IMR-90 (cell line): ENCODE measurements at regions not wholly inside any gene's neighbourhood (a gene's known extent, or its start where the extent isn't known, plus 50 kb on each side); places are given as distances from the start of the nearest gene placed in this dataset.

Experiments
- ATAC-seq: fragments of 200-7000 bp; cut with Tn5 transposase; 2 replicates; pipeline ENCODE4 v1.9.1; 2020; ENCODE audit warnings: low read depth, mild to moderate bottlenecking, moderate library complexity
- BruUV-seq: library from RNA; stranded (reverse); fragments of 400-500 nt; replicated peaks from 2 replicates; lab custom pipeline; 2021; lab: Mats Ljungman, UMichigan
- CTCF ChIA-PET: fragments of 300-600 bp; formaldehyde crosslinking; extraction: SDS; loops from one replicate; lab custom pipeline; 2021; ENCODE audit warnings: antibody characterized with exemption; lab: Yijun Ruan, JAX
- POLR2A ChIA-PET: fragments of 300-600 bp; sonication (Branson Sonifier 250); formaldehyde crosslinking; loops from one replicate; lab custom pipeline; 2022; ENCODE audit warnings: antibody characterized with exemption; ENCODE audit not compliant: unreplicated experiment; lab: Charles Lee
- DNase-seq: peaks from one replicate; pipeline ENCODE4 v3.0.0; 2013
- H2AFZ ChIP-seq: replicated peaks from 2 replicates; pipeline ENCODE3; 2013; ENCODE audit warnings: low read length, mild to moderate bottlenecking; ENCODE audit not compliant: poor library complexity
- H2AK5ac ChIP-seq: 2 replicates; pipeline ENCODE4 v1.6.1; 2013; ENCODE audit warnings: low read depth, low read length, inconsistent platforms
- H2AK9ac ChIP-seq: replicated peaks from 2 replicates; pipeline ENCODE3; 2013; ENCODE audit warnings: mild to moderate bottlenecking, low read depth, low read length, moderate library complexity; ENCODE audit not compliant: poor library complexity
- H2BK120ac ChIP-seq: 2 replicates; pipeline ENCODE4 v1.6.1; 2013; ENCODE audit warnings: low read depth, low read length, inconsistent platforms
- H2BK15ac ChIP-seq: 3 replicates; pipeline ENCODE4 v1.6.1; 2013; ENCODE audit warnings: low read depth, low read length, inconsistent platforms
- H2BK20ac ChIP-seq: 2 replicates; pipeline ENCODE4 v1.6.1; 2013; ENCODE audit warnings: low read depth, mild to moderate bottlenecking, inconsistent platforms, low read length, moderate library complexity
- H2BK5ac ChIP-seq: 2 replicates; pipeline ENCODE4 v1.6.1; 2013; ENCODE audit warnings: mild to moderate bottlenecking, low read depth, low read length, inconsistent platforms; ENCODE audit not compliant: poor library complexity, severe bottlenecking
- H3K14ac ChIP-seq: replicated peaks from 2 replicates; pipeline ENCODE4 v1.6.1; 2013; ENCODE audit warnings: low read depth, low read length, inconsistent platforms
- H3K18ac ChIP-seq: 2 replicates; pipeline ENCODE4 v1.6.1; 2013; ENCODE audit warnings: low read depth, low read length, control low read depth
- H3K23ac ChIP-seq: 2 replicates; pipeline ENCODE4 v1.6.1; 2013; ENCODE audit warnings: low read depth, low read length, inconsistent platforms
- H3K27ac ChIP-seq: 2 replicates; pipeline ENCODE4 v1.5.1; 2013; ENCODE audit warnings: mild to moderate bottlenecking, control low read depth, low read length; ENCODE audit not compliant: insufficient read depth
- H3K27me3 ChIP-seq: 2 replicates; pipeline ENCODE4 v1.6.1; 2013; ENCODE audit warnings: low read length; ENCODE audit not compliant: control insufficient read depth, insufficient read depth
- H3K36me3 ChIP-seq: 2 replicates; pipeline ENCODE4 v1.6.1; 2013; ENCODE audit warnings: low read length, mixed read lengths; ENCODE audit not compliant: control insufficient read depth, insufficient read depth
- H3K4ac ChIP-seq: 2 replicates; pipeline ENCODE4 v1.6.1; 2013; ENCODE audit warnings: low read depth, low read length, inconsistent platforms
- H3K4me1 ChIP-seq: 2 replicates; pipeline ENCODE4 v1.6.1; 2013; ENCODE audit warnings: low read length, mixed read lengths; ENCODE audit not compliant: control insufficient read depth, insufficient read depth
- H3K4me2 ChIP-seq: 2 replicates; pipeline ENCODE4 v1.6.1; 2013; ENCODE audit warnings: low read depth, mild to moderate bottlenecking, control low read depth, low read length, moderate library complexity
- H3K4me3 ChIP-seq: 2 replicates; pipeline ENCODE4 v1.5.1; 2013; ENCODE audit warnings: low read depth, mild to moderate bottlenecking, control low read depth, low read length, moderate library complexity; ENCODE audit not compliant: insufficient read depth
- H3K56ac ChIP-seq: 2 replicates; pipeline ENCODE4 v1.6.1; 2013; ENCODE audit warnings: low read length, inconsistent platforms; ENCODE audit not compliant: insufficient read depth; ENCODE audit errors: extremely low read depth
- H3K79me1 ChIP-seq, 2 experiments: 2 replicates each; pipeline ENCODE4 v1.6.1; 2013; ENCODE audit warnings: low read length in 2 of 2, inconsistent platforms in 1 of 2, low read depth in 1 of 2
- H3K9ac ChIP-seq: 2 replicates; pipeline ENCODE4 v1.6.1; 2013; ENCODE audit warnings: low read depth, low read length, control low read depth
- H3K9me1 ChIP-seq: 2 replicates; pipeline ENCODE4 v1.6.1; 2013; ENCODE audit warnings: low read length, inconsistent platforms; ENCODE audit not compliant: insufficient read depth
- H3K9me3 ChIP-seq: 2 replicates; pipeline ENCODE4 v1.6.1; 2013; ENCODE audit warnings: low read length; ENCODE audit not compliant: control insufficient read depth, insufficient read depth
- H4K20me1 ChIP-seq: 2 replicates; pipeline ENCODE4 v1.6.1; 2013; ENCODE audit warnings: low read length, inconsistent platforms; ENCODE audit not compliant: insufficient read depth
- H4K5ac ChIP-seq: 2 replicates; pipeline ENCODE4 v1.6.1; 2013; ENCODE audit warnings: mild to moderate bottlenecking, low read depth, low read length, control low read depth
- H4K8ac ChIP-seq, 2 experiments: 2 replicates each; pipeline ENCODE4 v1.6.1; 2013; ENCODE audit warnings: low read depth in 2 of 2, low read length in 2 of 2, control low read depth in 1 of 2, inconsistent platforms in 1 of 2
- H4K91ac ChIP-seq: 2 replicates; pipeline ENCODE4 v1.6.1; 2013; ENCODE audit warnings: low read depth, low read length, inconsistent platforms; ENCODE audit not compliant: insufficient read depth
- BHLHE40 ChIP-seq: fragments of 150-350 bp; IDR thresholded peaks from 2 replicates; pipeline ENCODE4 v1.6.1; 2016; ENCODE audit warnings: mild to moderate bottlenecking, low read depth, low read length
- CEBPB ChIP-seq: IDR thresholded peaks from 2 replicates; pipeline ENCODE4 v1.6.1; 2012; ENCODE audit warnings: low read depth, low read length, improper control_type of control experiment
- CHD1 ChIP-seq: IDR thresholded peaks from 2 replicates; pipeline ENCODE4 v1.6.1; 2012; ENCODE audit warnings: low read depth, low read length, improper control_type of control experiment
- FOS ChIP-seq: fragments of 150-350 bp; IDR thresholded peaks from 2 replicates; pipeline ENCODE4 v1.6.1; 2016; ENCODE audit warnings: low read depth, low read length
- MAFK ChIP-seq: IDR thresholded peaks from 2 replicates; pipeline ENCODE4 v1.6.1; 2012; ENCODE audit warnings: low read depth, low read length, improper control_type of control experiment
- MAZ ChIP-seq: IDR thresholded peaks from 2 replicates; pipeline ENCODE4 v1.6.1; 2012; ENCODE audit warnings: low read depth, mild to moderate bottlenecking, low read length, improper control_type of control experiment, moderate library complexity, borderline replicate concordance
- MXI1 ChIP-seq: IDR thresholded peaks from 2 replicates; pipeline ENCODE4 v1.6.1; 2012; ENCODE audit warnings: low read depth, mild to moderate bottlenecking, low read length, moderate library complexity, borderline replicate concordance
- NFE2L2 ChIP-seq: fragments of 150-350 bp; IDR thresholded peaks from 2 replicates; pipeline ENCODE4 v1.6.1; 2016; ENCODE audit warnings: low read depth, mild to moderate bottlenecking, low read length
- POLR2A ChIP-seq: IDR thresholded peaks from 2 replicates; pipeline ENCODE4 v1.6.1; 2012; ENCODE audit warnings: mild to moderate bottlenecking, low read depth, low read length
- RAD21 ChIP-seq: IDR thresholded peaks from 2 replicates; pipeline ENCODE4 v1.6.1; 2012; ENCODE audit warnings: low read length, improper control_type of control experiment
- RCOR1 ChIP-seq: IDR thresholded peaks from 2 replicates; pipeline ENCODE4 v1.6.1; 2012; ENCODE audit warnings: mild to moderate bottlenecking, low read length, improper control_type of control experiment; ENCODE audit not compliant: insufficient replicate concordance
- RFX5 ChIP-seq: IDR thresholded peaks from 2 replicates; pipeline ENCODE4 v1.8.0; 2012; ENCODE audit warnings: low read depth, mild to moderate bottlenecking, low read length, moderate library complexity
- SMC3 ChIP-seq: fragments of 150-350 bp; IDR thresholded peaks from 2 replicates; pipeline ENCODE4 v1.6.1; 2016; ENCODE audit warnings: low read depth, mild to moderate bottlenecking, antibody characterized with exemption, low read length, moderate library complexity
- WGBS, 2 experiments: methylation state at CpG; one replicate each; pipeline versions ENCODE4 v1.1.5 to v1.1.7; 2013; ENCODE audit warnings: missing lambda C conversion rate in 2 of 2; ENCODE audit not compliant: insufficient read length in 1 of 2; ENCODE audit errors: extremely low coverage in 2 of 2; 5-methylcytosine and 5-hydroxymethylcytosine counted together
- dilution Hi-C: fragments of 300-500 bp; cut with HindIII; formaldehyde crosslinking; loops from one replicate; pipeline ENCODE4 v1.14.3; 2018; ENCODE audit warnings: low sequenced_read_pairs; ENCODE audit not compliant: unreplicated experiment
- in situ Hi-C: fragments of 300-500 bp; cut with MboI; formaldehyde crosslinking; loops from 3 replicates; pipeline ENCODE4 v1.14.3; 2019; ENCODE audit warnings: low sequenced_read_pairs, inconsistent platforms, mixed read lengths
- intact Hi-C: fragments of 100-400 bp; cut with micrococcal nuclease; formaldehyde crosslinking; loops from 2 replicates; pipeline ENCODE4 v1.10.0; 2022
- TF ChIP-seq, protein P1 (sequence below): conservative IDR thresholded peaks from 2 replicates; pipeline ENCODE4 v1.5.1; 2012; ENCODE audit warnings: mild to moderate bottlenecking, low read depth, low read length, improper control_type of control experiment
- TF ChIP-seq, protein P2 (sequence below): fragments of 150-350 bp; IDR thresholded peaks from 2 replicates; pipeline ENCODE4 v1.6.1; 2016; ENCODE audit warnings: low read depth, mild to moderate bottlenecking, low read length, moderate library complexity, borderline replicate concordance
- TF ChIP-seq, protein P3 (sequence below): fragments of 150-350 bp; IDR thresholded peaks from 2 replicates; pipeline ENCODE4 v1.6.1; 2017; ENCODE audit warnings: mild to moderate bottlenecking, antibody characterized with exemption, low read length, low read depth

DNA sequence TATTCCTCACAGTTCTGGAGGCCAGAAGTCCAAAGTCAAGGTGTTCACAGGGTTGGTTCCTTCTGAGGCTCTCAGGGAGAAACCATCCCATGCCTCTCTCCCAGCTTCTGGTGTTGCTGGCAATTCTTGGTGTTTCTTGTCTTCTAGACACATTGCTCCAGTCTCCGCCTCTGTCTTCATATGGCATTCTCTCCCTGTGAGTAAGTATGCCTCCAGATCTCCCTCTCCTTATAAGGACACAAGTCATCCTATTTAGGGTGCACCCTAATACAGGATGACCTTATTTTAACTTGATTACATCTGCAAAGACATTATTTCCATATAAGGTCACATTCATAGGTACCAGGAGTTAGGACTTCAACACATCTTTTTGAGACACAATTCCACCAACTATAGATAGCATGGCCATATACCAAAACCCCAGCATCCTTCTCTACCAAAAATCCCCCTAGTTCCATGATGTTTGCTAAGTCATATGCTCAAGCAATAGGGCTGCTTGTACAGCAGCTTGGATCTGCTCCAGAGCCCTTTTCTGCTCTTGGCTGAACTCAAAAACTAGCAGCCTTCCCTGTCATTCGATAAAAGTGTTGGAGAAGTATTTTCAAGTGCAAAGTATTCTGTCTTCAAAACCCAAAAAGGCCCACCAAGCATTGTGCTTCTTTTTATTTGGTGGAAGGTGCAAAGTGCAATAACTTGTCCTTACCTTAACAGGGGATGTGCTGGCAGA, 79.2 kb upstream of the CMKLR1 start:
- Histone ChIP-seq H4K91ac (no peak overlapping the region), H4K20me1 (no peaks in the 10 kb centered on the region), H3K4me1 (no peaks in the 10 kb centered on the region), H3K4me3 (no peak overlapping the region), H2AK5ac (no peak overlapping the region), H2AK9ac (no peak overlapping the region), H3K18ac (no peak overlapping the region), H3K36me3 (no peaks in the 10 kb centered on the region), H3K27ac (no peak overlapping the region), H4K8ac (no peak overlapping the region), H3K4me2 (no peak overlapping the region), H3K9me3 (no peaks in the 10 kb centered on the region), H3K14ac (no peak overlapping the region), H3K9ac (no peak overlapping the region), H2BK5ac (no peak overlapping the region), H2BK15ac (no peak overlapping the region), H2BK120ac (no peak overlapping the region), H3K23ac (no peak overlapping the region), H3K79me1 (no peaks in the 10 kb centered on the region), H2AFZ (no peak overlapping the region), H3K27me3 (no peaks in the 10 kb centered on the region), H2BK20ac (no peak overlapping the region), H3K4ac (no peak overlapping the region), H3K56ac (no peak overlapping the region), H3K9me1 (no peaks in the 10 kb centered on the region), H4K5ac (no peak overlapping the region)
- no TSS peak for BruUV-seq
- TF ChIP-seq NFE2L2 = no peak
- no peak for TF ChIP-seq SMC3
- TF ChIP-seq CEBPB = no peak
- TF ChIP-seq RAD21 = no peak
- TF ChIP-seq, protein P1, sequence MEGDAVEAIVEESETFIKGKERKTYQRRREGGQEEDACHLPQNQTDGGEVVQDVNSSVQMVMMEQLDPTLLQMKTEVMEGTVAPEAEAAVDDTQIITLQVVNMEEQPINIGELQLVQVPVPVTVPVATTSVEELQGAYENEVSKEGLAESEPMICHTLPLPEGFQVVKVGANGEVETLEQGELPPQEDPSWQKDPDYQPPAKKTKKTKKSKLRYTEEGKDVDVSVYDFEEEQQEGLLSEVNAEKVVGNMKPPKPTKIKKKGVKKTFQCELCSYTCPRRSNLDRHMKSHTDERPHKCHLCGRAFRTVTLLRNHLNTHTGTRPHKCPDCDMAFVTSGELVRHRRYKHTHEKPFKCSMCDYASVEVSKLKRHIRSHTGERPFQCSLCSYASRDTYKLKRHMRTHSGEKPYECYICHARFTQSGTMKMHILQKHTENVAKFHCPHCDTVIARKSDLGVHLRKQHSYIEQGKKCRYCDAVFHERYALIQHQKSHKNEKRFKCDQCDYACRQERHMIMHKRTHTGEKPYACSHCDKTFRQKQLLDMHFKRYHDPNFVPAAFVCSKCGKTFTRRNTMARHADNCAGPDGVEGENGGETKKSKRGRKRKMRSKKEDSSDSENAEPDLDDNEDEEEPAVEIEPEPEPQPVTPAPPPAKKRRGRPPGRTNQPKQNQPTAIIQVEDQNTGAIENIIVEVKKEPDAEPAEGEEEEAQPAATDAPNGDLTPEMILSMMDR = no peak
- no peak for TF ChIP-seq MAZ
- TF ChIP-seq, protein P2, sequence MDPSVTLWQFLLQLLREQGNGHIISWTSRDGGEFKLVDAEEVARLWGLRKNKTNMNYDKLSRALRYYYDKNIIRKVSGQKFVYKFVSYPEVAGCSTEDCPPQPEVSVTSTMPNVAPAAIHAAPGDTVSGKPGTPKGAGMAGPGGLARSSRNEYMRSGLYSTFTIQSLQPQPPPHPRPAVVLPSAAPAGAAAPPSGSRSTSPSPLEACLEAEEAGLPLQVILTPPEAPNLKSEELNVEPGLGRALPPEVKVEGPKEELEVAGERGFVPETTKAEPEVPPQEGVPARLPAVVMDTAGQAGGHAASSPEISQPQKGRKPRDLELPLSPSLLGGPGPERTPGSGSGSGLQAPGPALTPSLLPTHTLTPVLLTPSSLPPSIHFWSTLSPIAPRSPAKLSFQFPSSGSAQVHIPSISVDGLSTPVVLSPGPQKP = no peak
- TF ChIP-seq, protein P3, sequence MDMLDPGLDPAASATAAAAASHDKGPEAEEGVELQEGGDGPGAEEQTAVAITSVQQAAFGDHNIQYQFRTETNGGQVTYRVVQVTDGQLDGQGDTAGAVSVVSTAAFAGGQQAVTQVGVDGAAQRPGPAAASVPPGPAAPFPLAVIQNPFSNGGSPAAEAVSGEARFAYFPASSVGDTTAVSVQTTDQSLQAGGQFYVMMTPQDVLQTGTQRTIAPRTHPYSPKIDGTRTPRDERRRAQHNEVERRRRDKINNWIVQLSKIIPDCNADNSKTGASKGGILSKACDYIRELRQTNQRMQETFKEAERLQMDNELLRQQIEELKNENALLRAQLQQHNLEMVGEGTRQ = no peak
- TF ChIP-seq RFX5 = no peak
- no peak for TF ChIP-seq MAFK
- TF ChIP-seq CHD1 = no peak
- no peak for TF ChIP-seq RCOR1
- TF ChIP-seq MXI1 = no peak
- no peak for TF ChIP-seq FOS
- no peak for TF ChIP-seq POLR2A
- TF ChIP-seq BHLHE40 = no peak
- in situ Hi-C loops = no loop called here
- POLR2A ChIA-PET = no interaction called here
- WGBS, 2 experiments = no CpG with 5 or more reads among the region's 2 CpGs
- dilution Hi-C loops = no loop called here
- no peak for DNase-seq
- intact Hi-C loops = no loop called here
- CTCF ChIA-PET = interaction anchor here (0.6 kb wide), 1 partner anchor 164 kb away, joined by 3 read pairs; no protein-coding TSS in a partner anchor
- no peak for ATAC-seq
